Activated CD4-positive, alpha-beta T cell treated with anti-CD3 and anti-CD28 coated beads for 36 hours (primary cell): ENCODE measurements at regions not wholly inside any gene's neighbourhood (a gene's known extent, or its start where the extent isn't known, plus 50 kb on each side); places are given as distances from the start of the nearest gene placed in this dataset.
A peak's percentile ranks its signal among the peaks of the same experiment; 100 is the strongest.

Experiments used
- ATAC-seq: fragments of 200-7000 bp; cut with Tn5 transposase; one replicate; pipeline ENCODE4 v1.10.0; 2021; ENCODE audit warnings: mild to moderate bottlenecking, moderate library complexity
- CTCF ChIA-PET: fragments of 350-600 bp; sonication (Branson Sonifier 250); formaldehyde crosslinking; loops from one replicate; lab custom pipeline; 2021; ENCODE audit warnings: antibody characterized with exemption; lab: Charles Lee
- POLR2A ChIA-PET: fragments of 350-600 bp; sonication (Branson Sonifier 250); formaldehyde crosslinking; loops from one replicate; lab custom pipeline; 2021; ENCODE audit warnings: antibody characterized with exemption, inconsistent platforms; lab: Charles Lee
- DNase-seq: peaks from one replicate; pipeline ENCODE4 v3.0.0-alpha.2; 2020
- H3K27ac Mint-ChIP-seq: one replicate; pipeline ENCODE4 v1.8.0; 2021; ENCODE audit warnings: mixed read lengths
- H3K27me3 Mint-ChIP-seq: one replicate; pipeline ENCODE4 v1.8.0; 2021; ENCODE audit warnings: mixed read lengths
- H3K36me3 Mint-ChIP-seq: one replicate; pipeline ENCODE4 v1.8.0; 2021; ENCODE audit warnings: low read depth, mixed read lengths
- H3K4me1 Mint-ChIP-seq: one replicate; pipeline ENCODE4 v1.8.0; 2021; ENCODE audit warnings: mixed read lengths
- H3K4me3 Mint-ChIP-seq: one replicate; pipeline ENCODE4 v1.8.0; 2021; ENCODE audit warnings: mild to moderate bottlenecking, moderate library complexity, mixed read lengths
- H3K9me3 Mint-ChIP-seq: one replicate; pipeline ENCODE4 v1.8.0; 2021; ENCODE audit warnings: low read depth, mixed read lengths
- intact Hi-C, 2 experiments: fragments of 100-400 bp; cut with DNase I in 1 of 2; cut with micrococcal nuclease in 1 of 2; formaldehyde crosslinking; loops; one replicate each; pipeline versions ENCODE4 v1.14.2 to v1.15.1; 2022 to 2024; cut with DNase I, micrococcal nuclease

DNA sequence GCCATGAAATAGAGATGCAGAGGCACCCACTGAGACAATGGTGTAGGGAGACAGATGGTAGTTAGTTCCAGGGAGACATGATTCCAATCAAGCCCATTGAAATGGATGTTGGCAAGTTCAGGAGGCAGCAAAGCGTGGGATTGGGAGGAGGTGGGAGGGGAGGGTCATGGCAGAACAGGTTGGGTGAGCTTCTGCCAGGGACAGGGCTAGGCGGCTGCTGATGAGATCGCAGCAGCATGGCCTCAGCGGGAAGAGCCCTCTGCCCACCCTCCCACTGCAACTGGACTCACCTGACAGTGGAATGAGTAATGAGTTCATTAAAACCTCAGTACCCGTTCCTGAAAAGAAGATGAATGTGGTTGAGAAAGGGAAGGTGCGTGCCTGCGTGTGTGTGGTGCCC, 418.2 kb downstream of the CDK5RAP2 start:
- H3K4me1 Mint-ChIP-seq: no peaks in the 10 kb centered on the region
- no peaks in the 10 kb centered on the region for H3K27me3 Mint-ChIP-seq
- ATAC-seq (no peak), DNase-seq (no peak)
- no peak overlapping the region for H3K4me3 Mint-ChIP-seq
- H3K9me3 Mint-ChIP-seq: no peaks in the 10 kb centered on the region
- H3K36me3 Mint-ChIP-seq: no peaks in the 10 kb centered on the region
- ChIA-PET CTCF (no interaction called here), POLR2A (no interaction called here)
- intact Hi-C loops: no loop called here
- no peak overlapping the region for H3K27ac Mint-ChIP-seq

DNA sequence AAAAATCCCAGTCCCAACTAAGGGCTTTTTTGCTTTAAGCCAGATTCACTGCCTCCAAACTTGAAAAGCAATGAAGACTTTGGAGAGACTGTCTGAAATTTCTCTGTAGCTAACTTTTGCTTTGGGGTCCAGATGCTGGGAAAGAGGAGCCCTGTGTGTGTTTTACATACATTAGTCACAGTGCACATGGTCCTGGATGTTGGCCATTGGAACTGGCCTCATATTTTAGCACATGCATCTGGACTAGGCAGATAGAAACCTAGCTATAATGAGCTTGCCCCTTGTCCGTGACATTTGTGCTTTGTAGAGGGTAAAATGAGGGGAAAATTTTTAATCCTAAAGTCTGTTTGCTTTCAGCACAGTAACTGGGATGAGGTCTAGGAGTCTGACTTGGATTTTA, 421.7 kb downstream of the CDK5RAP2 start:
- ChIA-PET CTCF (no interaction called here), POLR2A (no interaction called here)
- no peaks in the 10 kb centered on the region for H3K4me1 Mint-ChIP-seq
- intact Hi-C loops: no loop called here
- ATAC-seq (no peak), DNase-seq (no peak)
- H3K36me3 Mint-ChIP-seq: no peaks in the 10 kb centered on the region
- no peaks in the 10 kb centered on the region for H3K9me3 Mint-ChIP-seq
- no peaks in the 10 kb centered on the region for H3K27me3 Mint-ChIP-seq
- no peak overlapping the region for H3K4me3 Mint-ChIP-seq
- no peak overlapping the region for H3K27ac Mint-ChIP-seq

DNA sequence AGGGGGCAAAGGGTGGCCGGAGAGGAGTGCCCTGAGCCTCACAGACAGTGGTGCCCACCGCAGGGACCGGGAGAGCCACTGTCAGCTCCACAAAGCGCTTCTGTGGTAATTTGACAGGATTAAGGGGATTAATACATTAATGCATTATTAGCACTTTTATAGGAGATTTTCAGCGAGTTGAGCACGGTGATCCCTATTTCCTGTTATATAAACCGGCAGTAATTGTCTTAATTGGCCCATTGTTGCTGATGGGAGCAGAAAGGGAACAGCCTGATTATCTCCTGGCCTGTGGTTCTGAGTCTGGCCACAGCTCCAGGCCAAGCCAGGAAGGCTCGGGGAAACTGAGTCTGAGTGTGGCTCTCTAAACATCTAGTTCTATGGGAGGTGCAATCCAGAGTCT, 423.6 kb downstream of the CDK5RAP2 start:
- intact Hi-C loops: no loop called here
- ATAC-seq (no peak), DNase-seq (no peak)
- no peaks in the 10 kb centered on the region for H3K27me3 Mint-ChIP-seq
- no peaks in the 10 kb centered on the region for H3K4me1 Mint-ChIP-seq
- no peak overlapping the region for H3K27ac Mint-ChIP-seq
- no peak overlapping the region for H3K4me3 Mint-ChIP-seq
- no peaks in the 10 kb centered on the region for H3K36me3 Mint-ChIP-seq
- POLR2A ChIA-PET: no interaction called here
- no peaks in the 10 kb centered on the region for H3K9me3 Mint-ChIP-seq
- CTCF ChIA-PET: no interaction called here

DNA sequence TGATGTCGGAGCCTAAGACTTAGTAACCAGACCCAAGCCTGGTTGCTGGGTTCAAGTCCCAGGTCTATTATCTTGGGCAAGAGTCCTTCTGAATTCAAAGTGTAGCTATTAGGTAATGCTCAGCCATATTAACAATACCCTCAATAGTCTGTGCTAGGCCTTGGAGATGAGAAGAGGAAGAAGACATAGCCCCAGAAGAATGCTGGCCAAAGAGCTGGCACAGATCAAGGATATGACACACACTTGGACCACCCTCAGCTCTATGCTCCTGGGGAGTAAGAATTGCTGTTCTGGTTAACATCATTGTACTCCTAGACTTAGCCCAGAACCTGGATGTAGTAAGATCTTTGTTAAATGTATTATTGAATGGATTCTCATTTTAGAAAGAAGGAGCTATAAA, 426.7 kb downstream of the CDK5RAP2 start:
- Mint-ChIP-seq H3K9me3 (no peaks in the 10 kb centered on the region), H3K36me3 (no peaks in the 10 kb centered on the region), H3K27ac (no peak overlapping the region), H3K27me3 (no peaks in the 10 kb centered on the region), H3K4me3 (no peak overlapping the region), H3K4me1 (no peaks in the 10 kb centered on the region)
- intact Hi-C loops: no loop called here
- no peak for ATAC-seq
- ChIA-PET CTCF (no interaction called here), POLR2A (no interaction called here)
- DNase-seq: no peak

DNA sequence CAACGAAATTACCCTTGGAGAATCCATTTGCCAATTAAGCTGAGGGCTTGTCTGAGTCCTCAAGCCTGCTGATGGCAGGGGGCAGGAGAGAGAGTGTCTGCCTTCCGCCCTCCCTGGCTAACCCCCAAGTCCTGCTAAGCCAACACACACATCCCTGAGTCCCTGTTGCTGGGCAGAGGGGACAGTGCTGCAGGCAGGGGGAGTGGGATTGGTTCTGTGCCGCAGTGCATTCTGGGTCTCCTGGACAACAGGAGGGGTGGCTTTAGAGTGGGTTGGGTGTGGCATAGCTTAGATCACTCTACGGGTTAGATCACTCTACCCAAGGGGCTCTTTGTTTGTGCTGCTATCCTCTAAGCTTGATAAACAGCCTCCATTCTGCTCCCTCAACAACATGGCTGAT, 427.7 kb downstream of the CDK5RAP2 start:
- intact Hi-C loops: no loop called here
- no peaks in the 10 kb centered on the region for H3K4me1 Mint-ChIP-seq
- no peak for DNase-seq
- H3K36me3 Mint-ChIP-seq: no peaks in the 10 kb centered on the region
- H3K27ac Mint-ChIP-seq: no peak overlapping the region
- no peaks in the 10 kb centered on the region for H3K9me3 Mint-ChIP-seq
- no peak for ATAC-seq
- no peaks in the 10 kb centered on the region for H3K27me3 Mint-ChIP-seq
- ChIA-PET POLR2A (no interaction called here), CTCF (no interaction called here)
- no peak overlapping the region for H3K4me3 Mint-ChIP-seq

DNA sequence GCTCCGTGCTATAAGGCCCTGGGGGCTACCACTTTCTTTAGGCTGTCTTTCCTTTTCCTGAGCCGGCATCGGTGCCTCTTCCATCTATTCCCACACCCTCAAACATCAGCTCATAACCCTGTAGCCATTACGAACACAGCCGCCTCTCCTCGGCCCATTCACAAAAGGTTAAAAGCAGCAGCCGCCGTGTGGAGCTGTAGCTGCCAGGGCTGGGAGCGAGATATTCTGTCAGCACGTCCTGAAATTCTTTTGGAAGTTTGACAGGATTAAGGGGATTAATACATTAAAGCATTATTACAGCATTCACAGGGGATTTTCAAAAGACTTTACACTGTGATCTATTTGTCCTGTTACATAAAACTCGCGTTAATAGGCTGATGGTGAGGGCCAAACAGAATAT, 428.2 kb downstream of the CDK5RAP2 start:
- CTCF ChIA-PET: no interaction called here
- H3K4me1 Mint-ChIP-seq: no peaks in the 10 kb centered on the region

DNA sequence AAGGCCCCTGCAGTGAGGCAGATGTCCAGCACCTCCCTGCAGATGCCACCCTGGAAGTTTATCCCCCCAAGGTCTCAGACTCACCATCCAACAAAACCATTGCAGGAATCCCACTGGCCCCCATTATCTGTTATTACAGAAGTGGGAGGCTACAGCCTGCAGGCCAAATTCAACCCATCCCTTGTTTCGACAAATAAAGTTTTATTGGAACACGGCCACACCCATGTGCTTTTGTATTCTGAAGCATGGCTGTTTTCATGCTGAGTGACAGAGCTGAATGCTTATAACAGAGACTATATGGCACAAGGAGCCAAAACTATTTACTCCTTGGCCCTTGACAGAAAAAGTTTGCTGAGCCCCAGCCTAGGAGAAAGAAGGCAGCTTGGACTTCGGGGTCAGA, 428.8 kb downstream of the CDK5RAP2 start:
- Mint-ChIP-seq H3K27ac (no peak overlapping the region), H3K4me1 (no peaks in the 10 kb centered on the region), H3K36me3 (no peaks in the 10 kb centered on the region), H3K4me3 (no peak overlapping the region), H3K9me3 (no peaks in the 10 kb centered on the region), H3K27me3 (no peaks in the 10 kb centered on the region)
- intact Hi-C loops: no loop called here
- ChIA-PET POLR2A (no interaction called here), CTCF (interaction anchor here (0.5 kb wide), 1 partner anchor 323 kb away, joined by 3 read pairs; no protein-coding TSS in a partner anchor)
- ATAC-seq (no peak), DNase-seq (no peak)

More for the DNA sequence above, 428.2 kb downstream of the CDK5RAP2 start:
- no peaks in the 10 kb centered on the region for H3K36me3 Mint-ChIP-seq
- H3K9me3 Mint-ChIP-seq: no peaks in the 10 kb centered on the region
- POLR2A ChIA-PET: no interaction called here
- no peaks in the 10 kb centered on the region for H3K27me3 Mint-ChIP-seq
- no peak overlapping the region for H3K27ac Mint-ChIP-seq
- DNase-seq (no peak), ATAC-seq (no peak)
- no peak overlapping the region for H3K4me3 Mint-ChIP-seq
- intact Hi-C loops: no loop called here

DNA sequence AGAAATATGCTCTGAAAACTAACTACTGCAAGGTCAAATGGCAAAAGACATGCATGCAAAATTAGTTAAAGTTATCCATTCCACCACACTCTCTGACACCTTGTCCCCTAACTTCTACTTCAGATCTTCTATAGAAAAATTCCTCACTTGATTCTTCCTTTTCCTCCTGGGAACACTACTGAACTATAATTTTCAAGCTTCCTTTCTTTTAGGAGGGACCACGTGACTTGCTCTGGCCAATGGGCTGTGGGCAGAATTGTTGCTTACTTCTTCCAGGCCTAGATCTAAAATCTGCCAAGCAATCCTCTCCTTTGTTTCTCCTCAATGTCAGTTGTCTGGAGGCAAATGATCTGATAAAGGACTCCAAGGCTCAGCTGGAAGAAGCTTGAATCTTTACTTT, 441.0 kb downstream of the CDK5RAP2 start:
- DNase-seq (no peak), ATAC-seq (no peak)
- no peak overlapping the region for H3K4me3 Mint-ChIP-seq
- H3K27me3 Mint-ChIP-seq: peaks cover 3% of the 10 kb centered on the region
- H3K36me3 Mint-ChIP-seq: no peaks in the 10 kb centered on the region
- peaks cover 2% of the 10 kb centered on the region for H3K4me1 Mint-ChIP-seq
- intact Hi-C loops: no loop called here
- ChIA-PET POLR2A (no interaction called here), CTCF (no interaction called here)
- peaks cover 13% of the 10 kb centered on the region for H3K9me3 Mint-ChIP-seq
- H3K27ac Mint-ChIP-seq: no peak overlapping the region

DNA sequence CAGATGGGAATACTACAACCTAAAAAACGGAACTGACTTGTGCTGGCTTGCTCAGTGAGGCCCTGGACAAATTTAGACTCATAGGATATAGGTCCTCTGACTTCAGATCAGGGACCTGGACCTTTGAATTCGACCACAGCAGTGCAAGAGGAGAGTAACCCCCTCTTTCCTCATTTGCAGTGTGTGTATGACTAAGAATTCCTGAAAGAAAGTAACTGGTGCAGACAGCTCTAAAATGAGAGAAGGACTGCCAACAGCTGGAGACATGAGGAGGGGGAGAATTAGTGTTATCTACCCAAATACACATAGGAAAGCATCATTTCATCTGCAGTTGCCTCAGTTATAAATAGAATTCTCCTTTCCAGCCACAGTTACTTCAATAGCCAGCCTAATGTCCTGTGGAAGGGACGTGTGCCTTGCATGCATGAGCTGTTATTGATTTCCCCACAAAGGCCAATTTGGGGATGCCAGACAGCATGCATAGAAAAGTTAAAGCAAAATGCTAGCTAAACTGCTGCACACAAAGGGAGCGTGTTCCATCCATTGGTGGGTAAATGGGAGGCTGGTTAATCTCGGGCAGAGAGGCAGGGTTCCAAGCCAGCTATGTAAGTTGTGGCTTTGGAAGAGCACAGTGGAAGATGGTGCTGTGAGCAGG, 442.7 kb downstream of the CDK5RAP2 start:
- ChIA-PET CTCF (interaction anchor here (0.9 kb wide), 1 partner anchor 340 kb away, joined by 3 read pairs; no protein-coding TSS in a partner anchor), POLR2A (interaction anchor here (0.6 kb wide), 1 partner anchor 33 kb away, joined by 3 read pairs; no protein-coding TSS in a partner anchor)
- DNase-seq: no peak
- no peak overlapping the region for H3K4me3 Mint-ChIP-seq
- H3K4me1 Mint-ChIP-seq: peaks cover 2% of the 10 kb centered on the region
- peaks cover 6% of the 10 kb centered on the region for H3K27me3 Mint-ChIP-seq
- intact Hi-C loops: no loop called here
- H3K36me3 Mint-ChIP-seq: no peaks in the 10 kb centered on the region
- H3K9me3 Mint-ChIP-seq: peaks cover 19% of the 10 kb centered on the region
- ATAC-seq: no peak
- H3K27ac Mint-ChIP-seq: no peak overlapping the region

DNA sequence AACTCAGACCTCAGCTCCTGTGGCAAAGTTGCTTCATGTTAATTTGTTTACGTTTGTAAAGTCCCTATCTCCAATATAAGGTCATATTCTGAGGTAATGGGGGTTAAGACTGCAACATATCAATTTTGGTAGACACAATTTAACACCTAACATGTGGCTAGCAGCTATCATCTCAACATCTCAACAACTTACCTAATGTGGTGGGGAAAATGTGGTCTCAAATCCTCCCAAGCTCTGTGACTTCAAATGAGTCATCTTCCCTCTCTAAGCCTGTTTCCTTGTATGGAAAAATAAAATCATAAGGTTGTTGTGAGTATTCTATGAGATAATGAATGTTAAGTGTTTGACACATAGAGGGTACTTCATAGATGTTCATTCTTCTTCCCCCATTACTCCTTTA, 443.3 kb downstream of the CDK5RAP2 start:
- Mint-ChIP-seq H3K4me3 (no peak overlapping the region), H3K27me3 (peaks cover 6% of the 10 kb centered on the region), H3K4me1 (peaks cover 2% of the 10 kb centered on the region), H3K27ac (no peak overlapping the region), H3K36me3 (no peaks in the 10 kb centered on the region), H3K9me3 (peaks cover 19% of the 10 kb centered on the region)
- ATAC-seq (peak; percentile 36), DNase-seq (no peak)
- ChIA-PET CTCF (no interaction called here), POLR2A (no interaction called here)
- intact Hi-C loops: no loop called here

DNA sequence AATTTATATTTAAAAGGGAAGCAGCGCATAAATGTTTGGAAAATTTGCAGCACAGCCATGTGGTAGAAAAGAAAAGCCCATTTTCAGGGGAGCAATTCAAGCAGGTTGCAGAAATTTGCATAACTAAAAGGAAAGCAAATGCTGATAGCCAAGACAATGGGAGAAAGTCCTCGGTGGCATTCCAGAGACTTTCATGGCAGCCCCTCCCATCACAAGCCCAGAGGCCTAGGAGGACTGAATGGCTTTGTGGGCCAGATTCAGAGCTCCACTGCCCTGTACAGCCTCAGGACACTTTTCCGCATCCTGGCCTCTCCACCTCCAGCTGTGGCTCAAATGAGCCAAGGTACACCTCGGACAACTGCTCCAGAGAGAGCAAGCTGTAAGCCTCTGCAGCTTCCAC, 462.9 kb downstream of the CDK5RAP2 start:
- no peak overlapping the region for H3K4me3 Mint-ChIP-seq
- ATAC-seq (no peak), DNase-seq (no peak)
- no peaks in the 10 kb centered on the region for H3K9me3 Mint-ChIP-seq
- H3K27ac Mint-ChIP-seq: no peak overlapping the region
- no peaks in the 10 kb centered on the region for H3K27me3 Mint-ChIP-seq
- H3K36me3 Mint-ChIP-seq: no peaks in the 10 kb centered on the region
- intact Hi-C loops: no loop called here
- ChIA-PET POLR2A (no interaction called here), CTCF (no interaction called here)
- no peaks in the 10 kb centered on the region for H3K4me1 Mint-ChIP-seq

DNA sequence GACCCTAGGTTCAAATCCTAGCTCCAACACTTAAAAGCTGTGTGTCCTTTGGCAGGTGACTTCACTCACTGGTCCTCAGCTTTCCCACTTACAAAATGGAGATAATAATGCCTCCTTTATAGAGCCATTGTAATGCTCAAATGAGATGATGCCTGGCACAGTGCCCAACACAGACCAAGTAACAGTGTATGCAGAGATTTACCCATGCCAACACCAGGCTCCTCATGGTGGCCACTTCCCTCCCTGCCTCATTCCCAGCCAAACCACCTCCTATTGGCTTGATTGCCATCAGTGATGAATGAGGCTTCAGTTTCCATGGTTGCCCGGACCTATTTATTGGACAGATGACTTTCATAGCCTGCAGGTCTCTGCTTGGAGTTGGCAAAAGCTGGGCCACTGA, 469.4 kb downstream of the CDK5RAP2 start:
- intact Hi-C loops: no loop called here
- Mint-ChIP-seq H3K9me3 (no peaks in the 10 kb centered on the region), H3K4me3 (no peak overlapping the region), H3K27ac (no peak overlapping the region), H3K4me1 (no peaks in the 10 kb centered on the region), H3K36me3 (no peaks in the 10 kb centered on the region), H3K27me3 (peaks cover 2% of the 10 kb centered on the region)
- no peak for ATAC-seq
- ChIA-PET POLR2A (no interaction called here), CTCF (no interaction called here)
- no peak for DNase-seq
